Stimulated activated naive CD4-positive, alpha-beta T cell (primary cell): ENCODE measurements at regions not wholly inside any gene's neighbourhood (a gene's known extent, or its start where the extent isn't known, plus 50 kb on each side); places are given as distances from the start of the nearest gene placed in this dataset.

Source experiments
- DNase-seq, 6 experiments: peaks; one replicate each; lab custom pipeline; 2025; lab: John Stamatoyannopoulos, UW

- no peak for DNase-seq
Observed at GRCh38 chr15:46548989-46549388, 914.2 kb downstream of the SQOR start.

- no peak for DNase-seq
Observed at GRCh38 chr15:46552316-46552715, 917.5 kb downstream of the SQOR start.

- no peak for DNase-seq
Observed at GRCh38 chr15:46555547-46555946, 920.7 kb downstream of the SQOR start.

- no peak for DNase-seq
Observed at GRCh38 chr15:46556010-46556409, 921.2 kb downstream of the SQOR start.

GRCh38 chr15:46556559-46557379 is 921.9 kb downstream of the SQOR start:
- no peak for DNase-seq

- no peak for DNase-seq
Observed at GRCh38 chr15:46567968-46568367, 933.1 kb downstream of the SQOR start.

- no peak for DNase-seq
Observed at GRCh38 chr15:46569781-46570180, 935.0 kb downstream of the SQOR start.

- no peak for DNase-seq
Observed at GRCh38 chr15:46576646-46577395, 942.0 kb downstream of the SQOR start.

- DNase-seq, result no peak
Observed at GRCh38 chr15:46577767-46578166, 942.9 kb downstream of the SQOR start.

GRCh38 chr15:46580487-46580886 is 945.7 kb downstream of the SQOR start:
- no peak for DNase-seq

- DNase-seq, result no peak
Observed at GRCh38 chr15:46580924-46581323, 946.1 kb downstream of the SQOR start.

- DNase-seq, result no peak
Observed at GRCh38 chr15:46589088-46589487, 954.3 kb downstream of the SQOR start.

- DNase-seq, result no peak
Observed at GRCh38 chr15:46591462-46591861, 956.6 kb downstream of the SQOR start.

GRCh38 chr15:46595016-46595415 is 960.2 kb downstream of the SQOR start:
- DNase-seq, result no peak

- DNase-seq, result no peak
Observed at GRCh38 chr15:46607077-46607476, 972.2 kb downstream of the SQOR start.

- no peak for DNase-seq
Observed at GRCh38 chr15:46616033-46616432, 981.2 kb downstream of the SQOR start.

GRCh38 chr15:46617507-46617906 is 982.7 kb downstream of the SQOR start:
- no peak for DNase-seq

GRCh38 chr15:46618984-46619383 is 984.2 kb downstream of the SQOR start:
- no peak for DNase-seq

GRCh38 chr15:46620392-46621013 is 985.7 kb downstream of the SQOR start:
- DNase-seq, result no peak

- DNase-seq, result no peak
Observed at GRCh38 chr15:46622851-46623250, 988.0 kb downstream of the SQOR start.

- no peak for DNase-seq
Observed at GRCh38 chr15:46636206-46636605, 1001.4 kb downstream of the SQOR start.

GRCh38 chr15:46644501-46645481 is 1010.0 kb downstream of the SQOR start:
- DNase-seq, result no peak
